GM19351 (cell line): ENCODE measurements at regions not wholly inside any gene's neighbourhood (a gene's known extent, or its start where the extent isn't known, plus 50 kb on each side); places are given as distances from the start of the nearest gene placed in this dataset.

Experiments used
- ATAC-seq: cut with Tn5 transposase; IDR thresholded peaks from one replicate; pipeline ENCODE4 v1.9.1; 2021; ENCODE audit warnings: mild to moderate bottlenecking, moderate library complexity; ENCODE audit not compliant: unreplicated experiment

GRCh38 chr5:54774281-54775170, 210.9 kb downstream of the ESM1 start:
- no peak for ATAC-seq

- peak; percentile 82 for ATAC-seq
These were observed 212.7 kb downstream of the ESM1 start for GRCh38 chr5:54772684-54773083.

- ATAC-seq = no peak
These were observed 213.2 kb downstream of the ESM1 start for GRCh38 chr5:54772231-54772630.

- no peak for ATAC-seq
These were observed 215.6 kb downstream of the ESM1 start for GRCh38 chr5:54769746-54770145.

- no peak for ATAC-seq
These were observed 216.3 kb downstream of the ESM1 start for GRCh38 chr5:54769072-54769471.

- no peak for ATAC-seq
These were observed 218.6 kb downstream of the ESM1 start for GRCh38 chr5:54766748-54767147.

GRCh38 chr5:54765165-54766028, 220.0 kb downstream of the ESM1 start:
- ATAC-seq = no peak

- no peak for ATAC-seq
These were observed 221.0 kb downstream of the ESM1 start for GRCh38 chr5:54764102-54765090.

- ATAC-seq = no peak
These were observed 224.1 kb downstream of the ESM1 start for GRCh38 chr5:54761213-54761701.

- ATAC-seq = no peak
These were observed 225.0 kb downstream of the ESM1 start for GRCh38 chr5:54760182-54760935.

- no peak for ATAC-seq
These were observed 227.4 kb downstream of the ESM1 start for GRCh38 chr5:54758038-54758437.

- no peak for ATAC-seq
These were observed 227.9 kb downstream of the ESM1 start for GRCh38 chr5:54757541-54757940.

GRCh38 chr5:54756796-54757402, 228.5 kb downstream of the ESM1 start:
- no peak for ATAC-seq

- ATAC-seq = no peak
These were observed 229.1 kb downstream of the ESM1 start for GRCh38 chr5:54756301-54756700.

- no peak for ATAC-seq
These were observed 230.5 kb downstream of the ESM1 start for GRCh38 chr5:54754878-54755277.

GRCh38 chr5:54754420-54754819, 231.0 kb downstream of the ESM1 start:
- no peak for ATAC-seq

- no peak for ATAC-seq
These were observed 231.6 kb downstream of the ESM1 start for GRCh38 chr5:54753753-54754152.

- peak; percentile 97 for ATAC-seq
These were observed 232.4 kb downstream of the ESM1 start for GRCh38 chr5:54753034-54753433.

GRCh38 chr5:54748527-54748926, 231.0 kb downstream of the SNX18 start:
- no peak for ATAC-seq
